DND-41 (cell line): ENCODE measurements at regions not wholly inside any gene's neighbourhood (a gene's known extent, or its start where the extent isn't known, plus 50 kb on each side); places are given as distances from the start of the nearest gene placed in this dataset.

Source experiments
- CTCF ChIP-seq: IDR thresholded peaks from 2 replicates; pipeline ENCODE4 v1.5.1; 2012; ENCODE audit warnings: borderline replicate concordance, low read length, moderate library complexity, mild to moderate bottlenecking; ENCODE audit not compliant: poor library complexity, severe bottlenecking; ENCODE audit errors: extremely low read depth
- EZH2 ChIP-seq: IDR thresholded peaks from 3 replicates; pipeline ENCODE4 v1.6.1; 2012; ENCODE audit warnings: borderline replicate concordance, low read depth, mild to moderate bottlenecking, moderate library complexity, low read length, inconsistent platforms; ENCODE audit not compliant: severe bottlenecking

GRCh38 chrX:147764868-147765267 is 146.9 kb upstream of the FMR1 start:
- no peak for TF ChIP-seq CTCF
- no peak for TF ChIP-seq EZH2
